NCI-H226 (cell line): ENCODE measurements at regions not wholly inside any gene's neighbourhood (a gene's known extent, or its start where the extent isn't known, plus 50 kb on each side); places are given as distances from the start of the nearest gene placed in this dataset.
A peak's percentile ranks its signal among the peaks of the same experiment; 100 is the strongest.
"Not testable (repeated sequence)": the region's sequence is repeated elsewhere in the genome, so short reads cannot be mapped to it uniquely, and the experiment has no call there.

Source experiments
- DNase-seq: peaks from one replicate; pipeline ENCODE4 v3.0.0-alpha.2; 2015

DNA sequence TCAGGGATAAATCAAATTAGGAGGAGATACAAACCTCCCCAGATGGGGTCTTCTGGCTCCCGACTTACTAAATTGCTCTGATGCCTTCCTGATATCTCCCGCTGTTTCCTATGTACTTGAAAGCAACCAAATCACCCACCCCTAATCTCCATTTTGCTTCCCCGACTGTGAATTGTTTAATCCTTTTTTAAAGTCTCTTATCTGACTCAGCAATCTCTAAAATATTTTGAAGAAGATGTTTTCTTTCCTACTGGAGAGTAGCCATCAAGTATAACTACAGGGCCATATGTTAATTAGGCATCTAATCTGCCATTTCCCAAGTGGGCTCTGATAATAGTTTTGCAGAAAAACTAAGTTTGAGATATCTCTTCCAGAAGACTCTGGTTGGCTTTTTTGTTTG is 365.2 kb upstream of the MAF start:
- no peak for DNase-seq

DNA sequence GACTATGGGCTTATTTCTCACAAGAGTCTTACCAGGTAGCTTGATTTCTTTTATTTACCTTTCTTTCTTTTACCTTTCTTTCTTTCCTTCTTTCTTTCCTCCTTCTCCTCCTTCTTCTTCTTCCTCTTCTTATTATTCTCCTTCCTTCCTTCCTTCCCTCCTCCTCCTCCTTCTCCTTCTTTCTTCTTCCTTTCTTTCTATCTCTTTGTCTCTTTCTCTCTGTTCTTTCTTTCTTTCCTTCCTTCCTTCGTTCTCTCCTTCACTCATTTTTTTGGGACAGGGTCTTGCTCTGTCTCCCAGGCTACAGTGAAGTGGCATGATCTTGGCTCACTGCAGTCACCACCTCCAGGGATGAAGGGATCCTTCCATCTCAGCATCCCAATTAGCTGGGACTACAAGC is 363.6 kb upstream of the MAF start:
- DNase-seq: no peak

DNA sequence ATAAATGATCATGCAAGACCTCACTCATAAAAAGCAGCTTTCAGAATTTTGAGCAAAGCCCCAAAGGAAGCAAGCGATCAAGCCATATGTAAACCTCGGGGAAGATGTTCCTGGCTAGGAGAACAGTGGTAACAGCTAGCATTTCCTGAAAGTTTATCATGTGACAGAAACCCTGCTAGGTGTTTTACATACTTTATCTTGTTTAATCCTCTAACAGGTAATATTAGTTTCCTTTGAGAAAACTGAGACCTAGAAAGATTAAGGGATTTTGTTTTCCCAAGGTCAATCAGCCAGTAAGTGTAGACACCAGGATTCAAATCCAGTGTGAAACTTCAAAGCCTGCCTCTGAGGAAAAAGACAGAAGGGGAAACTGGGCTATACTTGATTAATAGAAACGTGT is 362.4 kb upstream of the MAF start:
- no peak for DNase-seq

DNA sequence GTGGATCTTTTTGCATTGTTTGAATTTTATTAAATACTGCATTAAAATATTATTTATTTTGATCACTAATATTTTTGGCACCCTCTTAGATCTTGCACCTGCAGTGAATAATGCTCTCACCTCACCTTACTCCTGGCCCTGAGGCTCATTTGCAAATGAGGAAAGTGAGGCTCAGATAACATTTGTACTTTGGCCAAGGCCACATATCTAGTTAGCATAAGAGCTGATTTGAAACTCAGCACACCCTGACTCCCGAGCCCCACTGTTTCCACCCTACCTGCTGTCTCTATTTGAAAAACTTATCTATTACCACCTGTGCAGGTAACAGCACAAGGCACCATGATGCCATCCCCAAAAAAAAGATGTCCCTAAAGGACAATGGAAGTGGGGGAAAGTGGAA is 358.7 kb upstream of the MAF start:
- no peak for DNase-seq

DNA sequence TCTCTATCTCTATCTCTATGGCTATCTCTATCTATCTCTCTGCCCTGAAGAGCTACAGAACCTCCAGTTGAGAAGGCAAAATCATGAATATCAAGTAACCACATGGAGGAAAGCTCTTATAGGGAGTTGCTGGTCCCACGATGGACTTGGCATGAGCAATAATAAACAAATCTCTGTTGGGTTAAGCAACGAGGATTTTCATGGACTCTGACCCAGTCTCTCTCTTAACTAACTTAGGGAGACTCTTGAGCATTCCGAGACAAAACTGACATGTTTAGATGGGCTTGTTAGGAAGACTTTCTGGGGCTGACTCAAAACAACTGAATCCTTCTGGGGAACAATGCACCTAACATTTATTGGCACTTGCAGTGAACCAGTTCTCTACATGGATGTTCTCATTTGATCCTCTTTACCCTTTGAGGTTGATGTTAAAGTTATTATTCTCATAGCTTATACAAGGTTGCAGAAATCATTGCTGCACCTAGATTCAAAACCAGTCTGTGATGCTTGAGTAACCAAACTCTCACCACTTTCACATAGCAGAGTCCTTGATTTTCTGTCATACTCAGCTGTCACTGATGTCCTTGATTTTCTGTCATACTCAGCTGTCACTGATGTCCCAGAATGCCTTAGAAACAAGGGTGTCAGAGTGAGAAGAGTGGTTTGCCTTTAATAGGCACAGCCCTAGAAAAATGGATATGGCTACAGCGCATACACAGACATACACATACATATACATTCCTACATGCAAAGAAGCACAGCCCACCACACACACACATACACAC is 354.6 kb upstream of the MAF start:
- no peak for DNase-seq

DNA sequence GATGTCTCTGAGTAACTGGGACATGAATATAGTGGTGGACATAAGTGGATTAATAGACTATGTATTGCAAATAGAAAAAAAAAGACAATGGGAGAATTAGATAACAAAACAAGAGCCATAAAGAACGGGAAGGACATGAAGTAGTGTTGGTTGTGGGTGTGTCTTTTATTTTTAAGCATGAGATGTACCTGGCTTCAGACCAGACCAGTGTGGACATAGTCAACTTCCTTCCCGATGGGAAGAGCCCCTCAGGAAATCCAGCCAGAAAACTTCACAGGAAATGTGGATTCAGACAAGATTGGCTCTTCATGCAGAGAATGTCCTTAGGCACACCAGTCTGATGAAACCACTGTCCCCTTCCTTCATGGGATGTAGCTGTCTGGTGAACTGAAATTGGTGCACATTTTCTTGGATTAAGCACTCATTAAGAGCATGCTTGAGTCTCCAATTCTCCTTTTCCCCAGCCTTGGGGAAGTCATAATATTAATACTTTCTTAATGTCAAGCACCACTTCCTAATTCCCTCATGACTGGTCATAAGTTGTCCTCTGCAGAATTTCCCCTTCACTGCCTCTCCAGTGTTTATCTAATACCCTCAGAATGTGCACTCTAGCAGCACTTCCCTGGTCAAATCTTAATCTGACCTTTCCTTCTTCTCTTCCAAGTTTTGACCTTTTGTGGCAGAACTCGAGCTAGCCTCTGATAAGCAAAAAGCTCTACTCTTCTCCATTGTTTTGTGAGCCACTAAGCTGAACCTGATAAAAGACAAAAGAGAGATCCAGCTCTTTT is 350.6 kb upstream of the MAF start:
- no peak for DNase-seq

DNA sequence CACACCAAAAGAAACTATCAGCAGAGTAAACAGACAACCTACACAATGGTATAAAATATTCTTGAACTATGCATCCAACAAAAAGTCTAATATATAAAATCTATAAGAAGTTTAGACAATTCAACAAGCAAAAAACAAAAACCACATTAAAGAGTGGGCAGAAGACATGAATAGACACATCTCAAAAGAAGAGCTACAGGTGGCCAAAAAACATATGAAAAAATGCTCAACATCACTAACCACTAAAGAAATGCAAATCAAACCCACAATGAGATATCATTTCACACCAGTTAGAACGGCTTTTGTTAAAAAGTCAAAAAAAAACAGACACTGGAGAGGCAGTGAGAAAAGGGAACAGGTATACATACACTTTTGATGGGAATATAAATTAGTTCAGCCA is 348.9 kb upstream of the MAF start:
- DNase-seq: no peak

DNA sequence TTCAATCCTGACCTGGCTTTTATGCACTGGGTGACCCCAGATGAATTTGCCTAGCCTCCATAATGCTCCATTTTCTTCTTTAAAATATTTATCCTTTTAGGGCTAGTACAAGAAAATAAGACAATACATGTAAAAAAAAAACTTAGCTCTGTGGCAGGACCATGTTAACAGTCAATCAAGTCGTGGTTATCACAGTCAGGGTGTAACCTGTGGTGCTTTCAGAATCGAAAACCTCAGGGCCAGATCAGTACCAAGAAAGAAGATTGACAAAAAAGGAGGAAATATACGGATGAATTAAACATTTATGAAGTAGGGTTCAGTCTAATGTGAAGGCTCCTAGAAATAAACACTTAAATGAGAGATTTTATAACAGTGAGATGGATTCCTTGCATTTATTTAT is 347.2 kb upstream of the MAF start:
- no peak for DNase-seq

DNA sequence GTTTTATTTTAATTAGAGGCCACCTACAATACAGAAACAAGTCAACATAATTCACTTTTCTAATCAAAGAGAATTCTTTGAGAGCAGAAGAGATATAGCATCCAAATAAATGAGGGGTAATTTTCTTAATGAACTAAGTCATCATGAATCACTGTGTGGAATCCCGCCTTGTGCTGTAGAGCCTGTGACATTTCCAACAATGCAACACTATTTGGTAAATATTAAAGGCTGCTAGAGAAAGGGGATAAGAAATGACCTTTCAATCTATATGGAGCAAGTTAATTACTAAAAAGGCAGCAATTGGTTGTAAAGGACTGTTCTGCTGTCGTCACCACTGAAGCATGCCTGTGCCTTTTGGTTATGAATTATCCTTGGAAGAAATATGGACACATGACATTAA is 345.7 kb upstream of the MAF start:
- DNase-seq: no peak

DNA sequence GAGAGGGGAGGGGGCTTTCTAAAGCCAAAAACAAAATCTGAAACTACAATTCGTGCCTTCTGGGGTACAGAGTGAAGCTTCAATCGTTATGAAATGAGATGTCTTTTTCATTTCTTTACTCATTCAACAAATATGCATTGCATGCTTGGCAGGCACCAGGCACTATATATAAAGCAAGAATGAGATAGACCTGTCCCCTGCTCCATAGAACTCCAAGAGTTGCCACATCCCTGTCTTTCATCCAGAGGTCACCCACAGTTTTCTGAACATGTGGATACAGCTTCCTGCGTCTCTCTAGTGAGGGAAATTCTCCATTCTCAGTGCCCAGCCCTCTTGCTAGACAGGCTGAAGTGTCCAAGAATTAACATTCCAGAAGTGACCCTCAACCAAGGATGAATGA is 343.2 kb upstream of the MAF start:
- peak; percentile 8 for DNase-seq

DNA sequence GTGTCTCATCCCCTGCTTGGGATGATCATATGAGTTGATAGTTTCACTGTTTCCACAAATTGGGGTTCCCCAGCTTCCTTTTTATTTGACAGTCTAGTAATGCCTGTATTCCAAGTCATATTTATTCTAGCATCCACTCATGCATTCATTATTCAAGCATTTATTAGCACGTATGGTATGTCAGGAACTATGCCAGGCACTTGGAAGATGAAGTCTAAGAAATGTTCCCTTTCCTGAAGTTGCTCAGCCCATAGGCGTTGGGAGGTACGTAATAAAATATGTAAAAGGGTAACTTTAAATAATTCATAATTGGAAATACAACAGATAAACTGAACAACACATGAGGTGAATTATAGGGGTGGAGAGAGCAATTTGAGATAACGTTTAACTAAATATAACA is 338.0 kb upstream of the MAF start:
- DNase-seq: no peak

DNA sequence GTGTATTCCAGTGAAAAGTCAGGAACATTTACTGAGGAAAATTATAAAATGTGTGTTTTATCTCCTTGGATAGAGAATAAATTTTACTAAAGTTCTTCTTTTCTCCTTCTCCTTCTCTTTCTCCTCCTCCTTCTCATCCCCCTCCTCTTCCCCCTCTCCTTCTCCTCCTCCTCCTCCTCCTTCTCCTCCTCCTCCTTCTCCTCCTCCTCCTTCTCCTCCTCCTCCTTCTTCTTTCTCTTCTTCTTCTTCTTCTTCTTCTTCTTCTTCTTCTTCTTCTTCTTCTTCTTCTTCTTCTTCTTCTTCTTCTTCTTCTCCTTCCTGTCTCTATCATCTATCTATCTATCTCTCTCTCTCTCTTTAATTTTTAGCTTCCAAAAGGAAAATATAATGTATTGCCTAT is 337.1 kb upstream of the MAF start:
- not testable (repeated sequence) for DNase-seq

DNA sequence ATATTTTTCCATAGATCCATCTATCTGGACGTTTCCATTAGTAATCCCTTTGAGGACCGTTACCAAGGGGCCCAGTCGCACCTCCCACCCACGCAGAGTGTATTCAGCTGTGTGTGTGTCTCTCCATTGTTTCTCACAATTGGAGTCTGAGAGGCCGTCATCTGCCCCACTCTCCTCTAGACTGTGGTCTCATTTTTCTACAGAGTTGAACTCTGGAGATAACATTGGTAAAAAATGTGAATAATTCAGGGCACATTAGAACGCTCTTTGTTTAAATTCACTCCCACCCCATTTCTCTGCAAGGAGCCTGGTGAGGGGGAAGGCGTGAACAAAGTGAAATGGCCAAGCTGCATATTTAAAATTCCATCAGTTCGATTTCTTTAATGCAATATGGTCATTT is 333.1 kb upstream of the MAF start:
- DNase-seq: no peak

DNA sequence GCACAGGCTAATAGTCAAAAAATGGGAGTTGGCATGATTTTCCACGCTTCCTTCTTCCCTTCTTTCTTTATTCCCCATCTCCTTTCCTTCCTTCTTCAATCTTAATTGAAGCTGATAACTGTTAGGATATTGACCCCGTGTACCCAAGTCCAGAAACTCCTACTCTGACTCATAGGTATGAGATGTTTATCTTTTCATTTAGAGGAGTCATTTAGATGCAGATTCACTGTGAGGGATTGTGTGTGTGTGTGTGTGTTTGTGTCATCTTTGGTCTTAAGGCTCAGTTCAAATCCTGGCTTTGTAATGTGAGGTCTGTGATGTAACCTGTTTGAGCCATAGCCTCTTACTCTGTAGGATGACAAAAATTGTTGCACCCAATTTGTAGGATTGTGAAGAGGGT is 332.0 kb upstream of the MAF start:
- no peak for DNase-seq

DNA sequence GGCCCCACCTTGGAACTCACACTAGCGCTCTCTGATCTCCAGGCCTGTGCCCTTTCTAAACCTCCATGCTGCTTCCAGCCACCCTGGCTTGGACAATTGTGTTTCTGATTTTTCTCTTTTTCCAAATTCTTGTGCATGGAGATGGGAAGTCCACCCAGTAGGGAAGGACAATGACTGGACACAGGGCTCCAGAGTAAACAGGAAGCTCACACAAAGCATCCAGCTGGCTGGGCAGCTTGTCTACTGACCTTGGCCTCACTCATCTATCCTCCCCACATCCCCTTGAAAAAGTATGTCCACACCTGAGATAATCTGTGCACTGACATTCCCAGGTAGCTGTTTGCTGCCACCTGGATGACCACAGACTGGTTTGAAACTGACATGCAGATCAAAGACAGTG is 331.2 kb upstream of the MAF start:
- DNase-seq: no peak

DNA sequence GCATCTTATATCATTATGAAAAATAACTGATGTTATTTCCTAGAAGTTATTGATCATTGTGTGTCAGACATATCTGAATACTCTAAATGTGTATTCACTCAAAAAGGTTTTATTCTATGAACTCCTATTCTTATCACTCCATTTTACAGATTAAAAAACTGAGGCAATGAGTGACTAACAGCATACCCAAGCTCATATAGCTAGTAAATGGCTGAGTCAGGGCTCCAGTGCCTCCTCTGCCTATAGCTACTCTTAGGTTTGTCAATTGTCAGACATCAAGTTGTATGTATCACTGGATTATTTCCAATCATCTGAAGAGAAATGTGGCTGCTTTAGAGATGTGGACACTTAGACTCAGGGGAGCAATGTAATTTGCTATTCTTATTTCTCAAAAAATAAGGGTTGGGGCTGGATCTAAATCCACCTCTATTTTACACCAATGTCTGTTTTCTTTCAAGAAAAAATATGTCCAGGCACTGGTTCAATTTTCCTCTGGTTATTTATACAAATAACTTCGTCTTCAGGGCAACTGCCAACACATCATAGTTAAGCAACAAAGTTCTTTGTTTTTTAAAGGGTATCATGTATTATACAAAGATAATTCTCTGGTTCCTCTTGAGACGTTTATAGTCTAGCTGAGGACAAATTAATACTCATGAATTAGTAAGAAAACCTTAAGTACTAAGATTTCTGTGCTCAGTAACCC is 328.9 kb upstream of the MAF start:
- no peak for DNase-seq

DNA sequence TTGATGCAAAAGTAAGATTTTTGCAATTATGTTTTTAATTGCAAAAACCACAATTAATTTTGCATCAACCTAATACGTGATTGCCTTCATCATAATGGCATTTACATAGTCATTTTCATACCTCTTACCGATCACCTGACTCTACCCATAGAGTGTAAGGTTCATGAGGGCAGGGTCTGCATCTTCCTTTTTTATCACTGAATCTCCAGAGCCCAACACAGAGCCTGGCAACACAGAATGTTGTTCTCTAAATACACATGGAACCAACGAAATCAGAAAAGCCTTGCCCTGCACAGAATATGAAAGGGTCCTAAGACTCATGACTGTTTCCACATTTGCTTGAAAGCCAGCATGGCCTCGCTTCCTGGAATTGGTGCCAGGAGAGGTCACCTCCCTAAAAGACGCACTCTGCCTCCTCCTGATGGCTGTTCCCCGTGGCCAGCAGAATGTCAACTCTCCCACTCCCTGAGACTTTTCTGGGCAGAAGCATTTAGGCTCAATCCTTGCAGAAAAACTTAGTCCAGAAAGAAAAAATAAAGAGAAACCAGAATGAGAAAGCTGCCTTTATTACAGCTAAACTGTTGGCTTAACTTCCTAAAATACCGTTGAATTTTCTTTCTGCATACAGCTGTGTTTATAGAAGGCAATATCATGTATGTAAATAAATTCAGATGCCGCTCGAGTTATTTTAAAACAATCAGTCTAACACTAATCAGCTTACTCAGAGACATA is 327.8 kb upstream of the MAF start:
- DNase-seq: no peak

DNA sequence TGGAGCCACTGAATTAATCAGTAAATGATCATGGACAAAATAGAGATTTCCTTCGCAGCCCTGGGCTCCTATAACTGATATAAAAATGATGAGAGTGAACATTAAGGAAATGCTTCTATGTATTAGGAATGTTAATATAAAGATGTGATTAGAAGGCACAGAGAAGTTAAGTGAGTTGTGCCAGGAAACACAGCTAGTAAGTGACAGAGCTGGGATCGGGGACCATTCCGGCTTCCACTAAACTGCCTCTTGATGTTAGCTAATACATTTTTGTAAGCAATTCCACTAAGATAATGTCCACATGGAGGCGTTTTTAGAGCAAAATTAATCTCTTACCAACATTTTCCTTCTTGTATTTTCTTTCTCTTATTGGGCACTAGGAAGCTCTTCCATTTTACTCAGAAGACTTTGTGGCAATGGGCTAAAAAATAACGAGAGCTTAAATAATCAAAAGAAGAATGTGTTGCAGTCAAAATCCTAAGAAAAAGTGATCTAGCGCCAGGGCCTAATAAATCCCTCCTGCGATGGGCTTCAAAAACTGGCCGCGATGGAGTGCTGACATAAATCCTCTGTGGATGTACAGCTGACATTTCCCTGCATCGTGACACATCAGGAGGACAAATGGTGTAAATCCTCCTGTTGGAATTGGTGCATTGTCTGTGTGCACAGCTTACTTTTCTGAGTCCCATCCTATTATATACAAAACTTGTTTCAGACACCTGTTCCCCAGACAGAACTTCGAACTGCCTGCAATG is 326.1 kb upstream of the MAF start:
- no peak for DNase-seq

DNA sequence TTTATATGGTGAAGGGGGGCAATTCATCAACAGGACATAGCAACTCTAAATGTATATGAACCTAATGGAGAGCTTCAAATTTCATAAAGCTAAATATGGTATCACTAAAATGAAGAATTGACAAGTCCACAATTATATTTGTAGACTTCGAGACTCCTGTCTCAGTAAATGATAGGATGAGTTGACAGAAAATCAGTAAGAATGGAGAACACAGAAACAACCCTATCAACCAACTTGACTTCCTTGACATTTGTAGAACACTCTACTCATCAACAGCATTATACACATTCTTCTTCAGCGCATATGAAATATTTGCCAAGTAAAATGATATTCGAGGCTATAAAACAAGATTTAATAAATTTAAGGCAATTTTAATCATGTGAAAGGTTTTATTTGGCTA is 322.9 kb upstream of the MAF start:
- DNase-seq: no peak

DNA sequence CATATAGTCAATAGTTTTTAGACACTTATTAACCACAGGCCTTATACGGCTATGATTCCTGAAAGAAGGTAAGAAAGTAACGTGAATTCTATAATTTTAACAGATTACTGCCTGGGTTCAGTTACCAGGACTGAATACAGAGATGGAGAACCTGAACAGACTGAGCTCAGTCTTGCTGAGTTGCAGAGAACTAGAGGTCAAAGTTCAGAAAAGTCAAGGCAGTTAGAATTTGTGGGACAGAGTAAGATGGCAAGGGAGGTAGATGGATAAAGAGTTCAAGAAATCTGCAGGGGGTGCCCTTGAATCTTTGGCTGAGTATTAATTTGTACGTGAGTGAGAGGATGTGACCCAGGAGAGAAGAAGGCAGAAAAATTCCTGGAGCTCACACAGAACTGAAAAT is 320.1 kb upstream of the MAF start:
- no peak for DNase-seq

DNA sequence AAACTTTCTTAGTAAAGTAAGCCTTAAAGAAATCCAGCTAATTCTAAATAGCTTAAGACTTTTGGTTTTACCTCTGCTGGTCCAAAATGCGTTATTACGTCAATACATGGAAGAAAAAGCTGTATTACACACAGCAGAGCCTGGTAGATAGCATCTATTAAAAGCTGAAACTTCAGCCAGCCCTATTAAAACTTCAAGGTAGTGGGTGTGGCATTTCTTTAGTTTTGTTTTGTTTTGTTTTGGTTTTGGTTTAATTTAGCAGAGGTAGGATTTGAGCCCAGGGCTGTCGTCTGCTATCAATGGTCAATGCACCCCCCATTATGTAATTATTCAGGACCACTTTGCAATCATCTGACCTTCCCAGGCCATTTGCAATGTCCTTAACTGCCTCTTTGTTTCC is 318.4 kb upstream of the MAF start:
- DNase-seq: no peak

DNA sequence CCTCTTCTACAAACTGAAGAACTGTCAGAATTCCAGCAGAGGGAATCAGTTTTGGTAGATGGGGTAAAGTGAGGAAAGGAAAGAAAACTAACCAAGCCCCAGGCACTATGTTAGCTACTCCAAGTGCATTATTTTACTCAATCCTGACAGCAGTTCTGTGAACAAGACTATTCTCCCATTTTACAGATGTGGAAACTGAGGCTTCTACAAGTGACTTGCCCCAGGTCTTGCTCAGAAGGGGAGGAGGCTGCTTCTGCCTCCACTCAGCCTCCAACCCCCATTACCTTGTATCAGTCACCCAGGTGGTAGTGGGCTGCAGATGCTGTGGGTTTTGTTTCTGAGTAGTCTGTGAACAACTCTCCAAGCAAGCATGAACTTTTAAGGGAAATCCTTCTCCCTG is 315.2 kb upstream of the MAF start:
- no peak for DNase-seq
